Muscle of leg (tissue), 3 donors: ENCODE measurements at regions not wholly inside any gene's neighbourhood (a gene's known extent, or its start where the extent isn't known, plus 50 kb on each side); places are given as distances from the start of the nearest gene placed in this dataset.

Experiments
- DNase-seq: peaks from one replicate; pipeline ENCODE4 v3.0.0; 2013
- H3K27ac ChIP-seq: one replicate; pipeline ENCODE4 v1.5.1; 2013; ENCODE audit warnings: mild to moderate bottlenecking, low read length, control low read depth
- H3K27me3 ChIP-seq: one replicate; pipeline ENCODE4 v1.6.1; 2013; ENCODE audit warnings: low read length; ENCODE audit not compliant: control insufficient read depth, insufficient read depth
- H3K36me3 ChIP-seq: one replicate; pipeline ENCODE4 v1.6.1; 2013; ENCODE audit warnings: low read length; ENCODE audit not compliant: control insufficient read depth, insufficient read depth
- H3K4me1 ChIP-seq: one replicate; pipeline ENCODE4 v1.6.1; 2013; ENCODE audit warnings: low read length; ENCODE audit not compliant: control insufficient read depth, insufficient read depth
- H3K4me3 ChIP-seq: one replicate; pipeline ENCODE4 v1.5.1; 2013; ENCODE audit warnings: low read length, control low read depth
- H3K9me3 ChIP-seq: replicated peaks from 2 replicates; pipeline ENCODE4 v1.6.1; 2013; ENCODE audit warnings: low read depth, low read length; ENCODE audit not compliant: control insufficient read depth
- WGBS: methylation state at CpG from one replicate; pipeline ENCODE4 v1.1.5; 2013; ENCODE audit warnings: missing lambda C conversion rate; ENCODE audit not compliant: insufficient coverage; 5-methylcytosine and 5-hydroxymethylcytosine counted together

GRCh38 chr4:130568746-130569145 lies 1472.8 kb downstream of the C4orf33 start:
- WGBS = no CpG with 5 or more reads among the region's 1 CpG
- no peak overlapping the region for H3K27ac ChIP-seq
- peaks cover 2% of the 10 kb centered on the region for H3K4me1 ChIP-seq

DNA sequence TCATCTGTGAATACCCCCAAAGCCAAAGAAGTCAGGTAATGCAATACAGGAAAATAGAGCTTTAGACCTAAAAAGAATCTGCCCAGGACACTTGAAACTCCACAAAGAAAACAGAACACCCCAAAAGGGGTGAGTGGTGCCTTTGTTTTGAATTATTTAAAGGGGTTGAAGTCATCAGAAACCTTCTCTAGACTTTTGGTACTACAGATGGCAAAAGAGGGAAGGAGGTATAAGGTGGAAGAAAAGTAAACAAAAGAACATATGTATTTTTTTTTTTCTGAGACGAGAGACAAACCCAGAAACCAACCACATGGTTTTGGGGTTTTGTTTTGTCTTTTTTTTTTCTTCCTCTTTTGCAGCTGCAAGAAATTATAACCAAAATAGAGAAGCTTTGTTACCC lies 1477.8 kb downstream of the C4orf33 start:
- H3K9me3 ChIP-seq = no peaks in the 10 kb centered on the region
- DNase-seq = no peak
- H3K27me3 ChIP-seq = no peaks in the 10 kb centered on the region
- H3K4me1 ChIP-seq = no peaks in the 10 kb centered on the region
- no peak overlapping the region for H3K27ac ChIP-seq
- WGBS = no CpG with 5 or more reads among the region's 1 CpG
- H3K36me3 ChIP-seq = no peaks in the 10 kb centered on the region
- H3K4me3 ChIP-seq = no peak overlapping the region

More at GRCh38 chr4:130568746-130569145, 1472.8 kb downstream of the C4orf33 start:
- Histone ChIP-seq H3K4me3 (no peak overlapping the region), H3K36me3 (no peaks in the 10 kb centered on the region), H3K9me3 (peaks cover 2% of the 10 kb centered on the region), H3K27me3 (no peaks in the 10 kb centered on the region)
- DNase-seq = no peak

- Histone ChIP-seq H3K9me3 (no peaks in the 10 kb centered on the region), H3K4me1 (no peaks in the 10 kb centered on the region), H3K27ac (no peak overlapping the region), H3K27me3 (no peaks in the 10 kb centered on the region), H3K4me3 (no peak overlapping the region), H3K36me3 (no peaks in the 10 kb centered on the region)
- no peak for DNase-seq
- WGBS = 80% methylated on average over 2 of the region's 2 CpGs
These were observed 1478.3 kb downstream of the C4orf33 start for GRCh38 chr4:130574215-130574614.

GRCh38 chr4:130576218-130576617 lies 1480.3 kb downstream of the C4orf33 start:
- DNase-seq = no peak
- no peaks in the 10 kb centered on the region for H3K27me3 ChIP-seq
- H3K9me3 ChIP-seq = no peaks in the 10 kb centered on the region
- no peaks in the 10 kb centered on the region for H3K36me3 ChIP-seq
- no CpG with 5 or more reads among the region's 1 CpG for WGBS
- H3K27ac ChIP-seq = no peak overlapping the region
- H3K4me3 ChIP-seq = no peak overlapping the region
- no peaks in the 10 kb centered on the region for H3K4me1 ChIP-seq

- no peaks in the 10 kb centered on the region for H3K27me3 ChIP-seq
- no peaks in the 10 kb centered on the region for H3K36me3 ChIP-seq
- WGBS = no CpG with 5 or more reads among the region's 2 CpGs
- no peak overlapping the region for H3K4me3 ChIP-seq
- DNase-seq = no peak
- H3K27ac ChIP-seq = no peak overlapping the region
- no peaks in the 10 kb centered on the region for H3K9me3 ChIP-seq
- no peaks in the 10 kb centered on the region for H3K4me1 ChIP-seq
These were observed 1495.1 kb downstream of the C4orf33 start for GRCh38 chr4:130591091-130591490.

GRCh38 chr4:130600706-130601105 lies 1504.8 kb downstream of the C4orf33 start:
- H3K27me3 ChIP-seq = no peaks in the 10 kb centered on the region
- H3K4me3 ChIP-seq = no peak overlapping the region
- no peaks in the 10 kb centered on the region for H3K9me3 ChIP-seq
- 81% methylated on average over 2 of the region's 4 CpGs for WGBS
- H3K36me3 ChIP-seq = no peaks in the 10 kb centered on the region
- no peak overlapping the region for H3K27ac ChIP-seq
- DNase-seq = no peak
- H3K4me1 ChIP-seq = no peaks in the 10 kb centered on the region

DNA sequence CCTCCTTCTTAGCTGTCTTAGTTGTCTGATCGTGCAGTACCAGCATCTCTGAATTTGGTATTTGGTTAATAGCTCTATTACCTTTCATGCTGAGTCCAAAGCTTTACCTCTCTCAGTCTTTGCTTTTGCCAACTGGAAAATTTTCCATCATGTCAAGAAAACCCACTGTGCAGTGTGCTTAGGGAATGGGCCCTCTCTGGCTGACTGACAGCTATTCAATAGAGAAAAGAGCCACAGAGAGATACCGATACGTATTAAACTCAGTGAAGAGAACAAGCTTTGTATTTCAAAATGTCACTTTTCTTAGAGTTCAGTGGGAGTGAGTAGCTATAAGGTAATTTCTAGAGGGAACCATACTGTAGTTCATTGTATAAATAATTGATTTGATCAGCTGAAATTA lies 1507.1 kb downstream of the C4orf33 start:
- Histone ChIP-seq H3K27me3 (no peaks in the 10 kb centered on the region), H3K36me3 (no peaks in the 10 kb centered on the region), H3K27ac (no peak overlapping the region), H3K9me3 (no peaks in the 10 kb centered on the region), H3K4me3 (no peak overlapping the region), H3K4me1 (no peaks in the 10 kb centered on the region)
- WGBS = 60% methylated on average over 1 of the region's 3 CpGs
- DNase-seq = no peak

DNA sequence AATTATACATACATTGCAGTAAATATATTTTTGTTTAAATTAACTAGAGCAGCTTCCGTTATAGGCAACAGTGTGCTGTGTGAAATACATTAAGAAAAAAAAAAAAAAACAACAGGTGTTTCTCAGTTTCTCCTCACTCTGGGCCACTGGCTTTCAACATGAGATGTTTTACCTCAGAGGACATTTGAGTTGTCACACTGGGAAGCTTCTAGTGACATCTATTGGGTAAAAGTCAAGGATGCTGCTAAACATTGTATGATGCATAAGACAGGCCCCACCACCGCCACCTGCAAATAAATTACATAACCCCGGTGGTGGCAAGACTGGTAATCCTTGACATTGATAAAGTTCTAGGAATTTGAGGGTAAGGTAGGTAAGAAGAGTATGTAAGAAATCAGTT lies 1512.2 kb downstream of the C4orf33 start:
- DNase-seq = no peak
- no peaks in the 10 kb centered on the region for H3K4me1 ChIP-seq
- WGBS = no CpG with 5 or more reads among the region's 3 CpGs
- H3K36me3 ChIP-seq = no peaks in the 10 kb centered on the region
- H3K9me3 ChIP-seq = no peaks in the 10 kb centered on the region
- H3K4me3 ChIP-seq = no peak overlapping the region
- H3K27me3 ChIP-seq = no peaks in the 10 kb centered on the region
- no peak overlapping the region for H3K27ac ChIP-seq

DNA sequence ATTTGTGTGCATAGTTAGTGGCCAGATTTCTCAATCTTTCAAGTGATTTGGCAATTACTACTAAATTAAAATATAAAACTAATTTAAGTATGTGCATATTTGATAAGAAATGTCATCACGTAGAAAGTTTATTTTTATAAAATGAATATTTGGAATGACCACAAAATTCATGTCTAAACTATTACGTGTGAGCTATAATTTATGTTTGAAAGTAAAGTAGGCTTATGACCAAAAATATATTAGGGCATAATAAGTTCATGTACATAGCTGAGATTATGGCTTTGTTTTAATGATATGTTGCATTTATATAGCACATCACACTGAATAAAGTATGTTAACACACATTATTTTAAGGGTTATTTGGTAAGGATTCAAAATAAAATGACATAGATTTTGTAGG lies 1532.6 kb downstream of the C4orf33 start:
- Histone ChIP-seq H3K4me1 (no peaks in the 10 kb centered on the region), H3K27ac (no peak overlapping the region), H3K27me3 (no peaks in the 10 kb centered on the region), H3K36me3 (no peaks in the 10 kb centered on the region), H3K4me3 (no peak overlapping the region), H3K9me3 (peaks cover 6% of the 10 kb centered on the region)
- no CpG with 5 or more reads among the region's 2 CpGs for WGBS
- no peak for DNase-seq

- WGBS = 92% methylated on average over 10 of the region's 13 CpGs
- no peaks in the 10 kb centered on the region for H3K36me3 ChIP-seq
- no peak overlapping the region for H3K27ac ChIP-seq
- peaks cover 6% of the 10 kb centered on the region for H3K9me3 ChIP-seq
- no peaks in the 10 kb centered on the region for H3K4me1 ChIP-seq
- no peaks in the 10 kb centered on the region for H3K27me3 ChIP-seq
- DNase-seq = no peak
- no peak overlapping the region for H3K4me3 ChIP-seq
These were observed 1537.0 kb downstream of the C4orf33 start for GRCh38 chr4:130632731-130633604.
